ENCODE measurements at regions not wholly inside any gene's neighbourhood (a gene's known extent, or its start where the extent isn't known, plus 50 kb on each side); places are given as distances from the start of the nearest gene placed in this dataset.

GRCh38 chr18:47490882-47491281 lies 239.4 kb upstream of the SKOR2 start:
- Histone ChIP-seq H3K9me3 (ENCODE audit: control insufficient read depth, insufficient read depth, low read length) (no peaks in the 10 kb centered on the region), H3K4me1 (ENCODE audit: control insufficient read depth, insufficient read depth, low read length) (no peaks in the 10 kb centered on the region), H3K4me3 (ENCODE audit: low read depth, low read length) (no peak overlapping the region), H3K36me3 (ENCODE audit: control insufficient read depth, insufficient read depth, low read length) (no peaks in the 10 kb centered on the region), H3K27me3 (ENCODE audit: control insufficient read depth, insufficient read depth, low read length) (no peaks in the 10 kb centered on the region), H3K27ac (ENCODE audit: low read depth, low read length) (no peak overlapping the region)
- no peak for DNase-seq (ENCODE audit: low read depth in 4 of 6, low spot score in 6 of 6)
- 61% methylated on average over 4 of the region's 5 CpGs for WGBS (ENCODE audit: insufficient coverage)

- no peak for DNase-seq (ENCODE audit: low read depth in 4 of 6, low spot score in 6 of 6)
- Histone ChIP-seq H3K27ac (ENCODE audit: low read depth, low read length) (no peak overlapping the region), H3K4me1 (ENCODE audit: control insufficient read depth, insufficient read depth, low read length) (no peaks in the 10 kb centered on the region), H3K9me3 (ENCODE audit: control insufficient read depth, insufficient read depth, low read length) (no peaks in the 10 kb centered on the region), H3K4me3 (ENCODE audit: low read depth, low read length) (no peak overlapping the region), H3K27me3 (ENCODE audit: control insufficient read depth, insufficient read depth, low read length) (no peaks in the 10 kb centered on the region), H3K36me3 (ENCODE audit: control insufficient read depth, insufficient read depth, low read length) (no peaks in the 10 kb centered on the region)
- WGBS (ENCODE audit: insufficient coverage), result no CpG with 5 or more reads among the region's 5 CpGs
Observed at GRCh38 chr18:47485221-47485797, 233.8 kb upstream of the SKOR2 start.

GRCh38 chr18:47484068-47484467 lies 232.6 kb upstream of the SKOR2 start:
- no peaks in the 10 kb centered on the region for H3K4me1 ChIP-seq (ENCODE audit: control insufficient read depth, insufficient read depth, low read length)
- H3K36me3 ChIP-seq (ENCODE audit: control insufficient read depth, insufficient read depth, low read length), result no peaks in the 10 kb centered on the region
- no peaks in the 10 kb centered on the region for H3K27me3 ChIP-seq (ENCODE audit: control insufficient read depth, insufficient read depth, low read length)
- no peaks in the 10 kb centered on the region for H3K9me3 ChIP-seq (ENCODE audit: control insufficient read depth, insufficient read depth, low read length)
- no peak overlapping the region for H3K27ac ChIP-seq (ENCODE audit: low read depth, low read length)
- WGBS (ENCODE audit: insufficient coverage), result 40% methylated on average over 1 of the region's 2 CpGs
- peak in 1 of 6 donors; percentile 19 for DNase-seq (ENCODE audit: low read depth in 4 of 6, low spot score in 6 of 6)
- no peak overlapping the region for H3K4me3 ChIP-seq (ENCODE audit: low read depth, low read length)

GRCh38 chr18:47480166-47480565 lies 228.7 kb upstream of the SKOR2 start:
- no peak for DNase-seq (ENCODE audit: low read depth in 4 of 6, low spot score in 6 of 6)
- 93% methylated on average over 1 of the region's 4 CpGs for WGBS (ENCODE audit: insufficient coverage)
- H3K9me3 ChIP-seq (ENCODE audit: control insufficient read depth, insufficient read depth, low read length), result no peaks in the 10 kb centered on the region
- H3K27ac ChIP-seq (ENCODE audit: low read depth, low read length), result no peak overlapping the region
- no peaks in the 10 kb centered on the region for H3K27me3 ChIP-seq (ENCODE audit: control insufficient read depth, insufficient read depth, low read length)
- no peaks in the 10 kb centered on the region for H3K36me3 ChIP-seq (ENCODE audit: control insufficient read depth, insufficient read depth, low read length)
- H3K4me3 ChIP-seq (ENCODE audit: low read depth, low read length), result no peak overlapping the region
- no peaks in the 10 kb centered on the region for H3K4me1 ChIP-seq (ENCODE audit: control insufficient read depth, insufficient read depth, low read length)

- no peak for DNase-seq (ENCODE audit: low read depth in 4 of 6, low spot score in 6 of 6)
- Histone ChIP-seq H3K27ac (ENCODE audit: low read depth, low read length) (no peak overlapping the region), H3K36me3 (ENCODE audit: control insufficient read depth, insufficient read depth, low read length) (no peaks in the 10 kb centered on the region), H3K4me3 (ENCODE audit: low read depth, low read length) (no peak overlapping the region), H3K4me1 (ENCODE audit: control insufficient read depth, insufficient read depth, low read length) (no peaks in the 10 kb centered on the region), H3K9me3 (ENCODE audit: control insufficient read depth, insufficient read depth, low read length) (no peaks in the 10 kb centered on the region), H3K27me3 (ENCODE audit: control insufficient read depth, insufficient read depth, low read length) (no peaks in the 10 kb centered on the region)
- WGBS (ENCODE audit: insufficient coverage), result 86% methylated on average over 1 of the region's 2 CpGs
Observed at GRCh38 chr18:47471784-47472183, 220.3 kb upstream of the SKOR2 start.

- Histone ChIP-seq H3K36me3 (ENCODE audit: control insufficient read depth, insufficient read depth, low read length) (no peaks in the 10 kb centered on the region), H3K4me3 (ENCODE audit: low read depth, low read length) (no peak overlapping the region), H3K9me3 (ENCODE audit: control insufficient read depth, insufficient read depth, low read length) (no peaks in the 10 kb centered on the region), H3K27me3 (ENCODE audit: control insufficient read depth, insufficient read depth, low read length) (no peaks in the 10 kb centered on the region), H3K4me1 (ENCODE audit: control insufficient read depth, insufficient read depth, low read length) (no peaks in the 10 kb centered on the region), H3K27ac (ENCODE audit: low read depth, low read length) (no peak overlapping the region)
- DNase-seq (ENCODE audit: low read depth in 4 of 6, low spot score in 6 of 6), result no peak
- 85% methylated on average over 1 of the region's 2 CpGs for WGBS (ENCODE audit: insufficient coverage)
Observed at GRCh38 chr18:47470941-47471340, 219.5 kb upstream of the SKOR2 start.

- 59% methylated on average over 1 of the region's 2 CpGs for WGBS (ENCODE audit: insufficient coverage)
- Histone ChIP-seq H3K4me1 (ENCODE audit: control insufficient read depth, insufficient read depth, low read length) (no peaks in the 10 kb centered on the region), H3K27ac (ENCODE audit: low read depth, low read length) (no peak overlapping the region), H3K27me3 (ENCODE audit: control insufficient read depth, insufficient read depth, low read length) (no peaks in the 10 kb centered on the region), H3K36me3 (ENCODE audit: control insufficient read depth, insufficient read depth, low read length) (no peaks in the 10 kb centered on the region), H3K4me3 (ENCODE audit: low read depth, low read length) (no peak overlapping the region), H3K9me3 (ENCODE audit: control insufficient read depth, insufficient read depth, low read length) (no peaks in the 10 kb centered on the region)
- DNase-seq (ENCODE audit: low read depth in 4 of 6, low spot score in 6 of 6), result no peak
Observed at GRCh38 chr18:47469576-47469975, 218.1 kb upstream of the SKOR2 start.

- no peaks in the 10 kb centered on the region for H3K27me3 ChIP-seq (ENCODE audit: control insufficient read depth, insufficient read depth, low read length)
- no peaks in the 10 kb centered on the region for H3K36me3 ChIP-seq (ENCODE audit: control insufficient read depth, insufficient read depth, low read length)
- H3K4me3 ChIP-seq (ENCODE audit: low read depth, low read length), result no peak overlapping the region
- no peak overlapping the region for H3K27ac ChIP-seq (ENCODE audit: low read depth, low read length)
- no peak for DNase-seq (ENCODE audit: low read depth in 4 of 6, low spot score in 6 of 6)
- no peaks in the 10 kb centered on the region for H3K4me1 ChIP-seq (ENCODE audit: control insufficient read depth, insufficient read depth, low read length)
- WGBS (ENCODE audit: insufficient coverage), result 100% methylated on average over 1 of the region's 2 CpGs
- H3K9me3 ChIP-seq (ENCODE audit: control insufficient read depth, insufficient read depth, low read length), result no peaks in the 10 kb centered on the region
Observed at GRCh38 chr18:47461977-47462376, 210.5 kb upstream of the SKOR2 start.

GRCh38 chr18:47461406-47461948 lies 210.0 kb upstream of the SKOR2 start:
- Histone ChIP-seq H3K27me3 (ENCODE audit: control insufficient read depth, insufficient read depth, low read length) (no peaks in the 10 kb centered on the region), H3K27ac (ENCODE audit: low read depth, low read length) (no peak overlapping the region), H3K4me1 (ENCODE audit: control insufficient read depth, insufficient read depth, low read length) (no peaks in the 10 kb centered on the region), H3K4me3 (ENCODE audit: low read depth, low read length) (no peak overlapping the region), H3K36me3 (ENCODE audit: control insufficient read depth, insufficient read depth, low read length) (no peaks in the 10 kb centered on the region), H3K9me3 (ENCODE audit: control insufficient read depth, insufficient read depth, low read length) (no peaks in the 10 kb centered on the region)
- no peak for DNase-seq (ENCODE audit: low read depth in 4 of 6, low spot score in 6 of 6)
- WGBS (ENCODE audit: insufficient coverage), result 71% methylated on average over 4 of the region's 6 CpGs

GRCh38 chr18:47458483-47458882 lies 207.0 kb upstream of the SKOR2 start:
- Histone ChIP-seq H3K27ac (ENCODE audit: low read depth, low read length) (no peak overlapping the region), H3K4me3 (ENCODE audit: low read depth, low read length) (no peak overlapping the region), H3K9me3 (ENCODE audit: control insufficient read depth, insufficient read depth, low read length) (no peaks in the 10 kb centered on the region), H3K36me3 (ENCODE audit: control insufficient read depth, insufficient read depth, low read length) (no peaks in the 10 kb centered on the region), H3K27me3 (ENCODE audit: control insufficient read depth, insufficient read depth, low read length) (no peaks in the 10 kb centered on the region), H3K4me1 (ENCODE audit: control insufficient read depth, insufficient read depth, low read length) (no peaks in the 10 kb centered on the region)
- no peak for DNase-seq (ENCODE audit: low read depth in 4 of 6, low spot score in 6 of 6)

All from spinal cord (tissue), 9 donors.